Lung (tissue), 11 donors: ENCODE measurements at regions not wholly inside any gene's neighbourhood (a gene's known extent, or its start where the extent isn't known, plus 50 kb on each side); places are given as distances from the start of the nearest gene placed in this dataset.

Experiments
- ATAC-seq: fragments of 200-7000 bp; cut with Tn5 transposase; one replicate; pipeline ENCODE4 v1.9.1; 2020; ENCODE audit warnings: moderate number of reproducible peaks; ENCODE audit not compliant: insufficient read depth, low FRiP score
- DNase-seq, 3 donors: peaks; one replicate each; pipeline ENCODE4 v3.0.0-alpha.2; 2013 to 2017
- H3K27ac ChIP-seq, 2 donors: one replicate each; pipeline ENCODE4 v1.5.1; 2013; ENCODE audit warnings: mild to moderate bottlenecking in 2 of 2, moderate library complexity in 2 of 2, control low read depth in 1 of 2, inconsistent platforms in 1 of 2, low read depth in 1 of 2, low read length in 1 of 2
- H3K27me3 ChIP-seq, 3 donors: one replicate each; pipeline ENCODE4 v1.5.1; 2013; ENCODE audit warnings: low read length in 2 of 3; ENCODE audit not compliant: control insufficient read depth in 3 of 3, insufficient read depth in 3 of 3
- H3K36me3 ChIP-seq, 4 donors: one replicate each; pipeline ENCODE4 v1.5.1; 2013; ENCODE audit warnings: low read length in 4 of 4, mild to moderate bottlenecking in 1 of 4, moderate library complexity in 1 of 4; ENCODE audit not compliant: control insufficient read depth in 4 of 4, insufficient read depth in 4 of 4
- H3K4me1 ChIP-seq, 5 donors: one replicate each; pipeline ENCODE4 v1.5.1; 2013; ENCODE audit warnings: low read length in 5 of 5, mild to moderate bottlenecking in 2 of 5, moderate library complexity in 1 of 5; ENCODE audit not compliant: control insufficient read depth in 5 of 5, insufficient read depth in 5 of 5
- H3K4me3 ChIP-seq: one replicate; pipeline ENCODE4 v1.5.1; 2013; ENCODE audit warnings: mild to moderate bottlenecking, control low read depth, moderate library complexity
- H3K9ac ChIP-seq, 2 donors: one replicate each; pipeline ENCODE4 v1.5.1; 2013; ENCODE audit warnings: low read length in 2 of 2, control low read depth in 1 of 2; ENCODE audit not compliant: insufficient read depth in 1 of 2
- H3K9me3 ChIP-seq, 4 donors: one replicate each; pipeline ENCODE4 v1.5.1; 2013; ENCODE audit warnings: low read length in 3 of 4, mild to moderate bottlenecking in 1 of 4, moderate library complexity in 1 of 4; ENCODE audit not compliant: control insufficient read depth in 4 of 4, insufficient read depth in 3 of 4
- CTCF ChIP-seq: IDR thresholded peaks from 2 replicates; pipeline ENCODE4 v1.5.1; 2012; ENCODE audit warnings: mild to moderate bottlenecking; ENCODE audit errors: control extremely low read depth, extremely low read depth
- WGBS, 2 donors: extraction: QIAGEN DNeasy Blood & Tissue Kit; methylation state at CpG; one replicate each; pipeline ENCODE4 v1.1.7; 2013; 5-methylcytosine and 5-hydroxymethylcytosine counted together
- donor health status: control.
- donor health status: control.
- donor health status: Bipolar disorder and iron deficiency.
- donor health status: healthy.
- donor health status: DM: yes; HTN: yes; CAD: no.

- DNase-seq (no peak), ATAC-seq (no peak)
- H3K9ac ChIP-seq = no peak overlapping the region
- no peak overlapping the region for H3K4me3 ChIP-seq
- H3K4me1 ChIP-seq = no peaks in the 10 kb centered on the region
- no peak for TF ChIP-seq CTCF
- H3K36me3 ChIP-seq = no peaks in the 10 kb centered on the region
- no peaks in the 10 kb centered on the region for H3K27me3 ChIP-seq
- no peak overlapping the region for H3K27ac ChIP-seq
- peaks cover 0 to 3% (median 0%) of the 10 kb centered on the region in 4 donors for H3K9me3 ChIP-seq
- 86 to 88% methylated on average over 1 of the region's 1 CpG for WGBS, 2 donors
Observed at GRCh38 chr4:59629348-59629747, 1570.8 kb upstream of the ADGRL3 start.

GRCh38 chr4:59630235-59630634 is 1569.9 kb upstream of the ADGRL3 start:
- Histone ChIP-seq H3K27me3 (no peaks in the 10 kb centered on the region), H3K4me1 (no peaks in the 10 kb centered on the region), H3K9ac (no peak overlapping the region), H3K4me3 (no peak overlapping the region), H3K27ac (no peak overlapping the region), H3K9me3 (peaks cover 0 to 3% (median 0%) of the 10 kb centered on the region in 4 donors), H3K36me3 (no peaks in the 10 kb centered on the region)
- no peak for TF ChIP-seq CTCF
- DNase-seq (no peak), ATAC-seq (no peak)
- 69 to 86% methylated on average over 3 of the region's 3 CpGs for WGBS, 2 donors

- no peaks in the 10 kb centered on the region for H3K36me3 ChIP-seq
- H3K27ac ChIP-seq = no peak overlapping the region
- no peaks in the 10 kb centered on the region for H3K4me1 ChIP-seq
- no peak for DNase-seq
- H3K27me3 ChIP-seq = no peaks in the 10 kb centered on the region
- H3K4me3 ChIP-seq = no peak overlapping the region
- no peak for ATAC-seq
- H3K9ac ChIP-seq = no peak overlapping the region
- H3K9me3 ChIP-seq = peaks cover 0 to 3% (median 0%) of the 10 kb centered on the region in 4 donors
- no peak for TF ChIP-seq CTCF
Observed at GRCh38 chr4:59630922-59631321, 1569.2 kb upstream of the ADGRL3 start.

- 74 to 79% methylated on average over 1 of the region's 1 CpG for WGBS, 2 donors
- H3K4me1 ChIP-seq = no peaks in the 10 kb centered on the region
- no peak overlapping the region for H3K27ac ChIP-seq
- H3K4me3 ChIP-seq = no peak overlapping the region
- H3K9me3 ChIP-seq = peaks cover 0 to 3% (median 0%) of the 10 kb centered on the region in 4 donors
- DNase-seq (no peak), ATAC-seq (no peak)
- TF ChIP-seq CTCF = no peak
- no peak overlapping the region for H3K9ac ChIP-seq
- H3K27me3 ChIP-seq = no peaks in the 10 kb centered on the region
- no peaks in the 10 kb centered on the region for H3K36me3 ChIP-seq
Observed at GRCh38 chr4:59637596-59637995, 1562.5 kb upstream of the ADGRL3 start.
